PFSK-1 (cell line): ENCODE measurements at regions not wholly inside any gene's neighbourhood (a gene's known extent, or its start where the extent isn't known, plus 50 kb on each side); places are given as distances from the start of the nearest gene placed in this dataset.

ENCODE experiments used
- FOXP2 ChIP-seq: optimal IDR thresholded peaks from 2 replicates; pipeline ENCODE3; 2011; ENCODE audit warnings: borderline replicate concordance, control low read depth, inconsistent platforms; ENCODE audit not compliant: insufficient read depth; ENCODE audit errors: extremely low read length, extremely low read depth
- POLR2AphosphoS5 ChIP-seq: IDR thresholded peaks from 2 replicates; pipeline ENCODE4 v1.6.1; 2012; ENCODE audit warnings: low read depth, mild to moderate bottlenecking, control low read depth, low read length, moderate library complexity
- TF ChIP-seq, protein P1 (sequence below), 2 experiments: IDR thresholded peaks; 2 replicates each; pipeline versions ENCODE4 v1.6.1 to v1.8.0; 2011 to 2012; ENCODE audit warnings: low read depth in 2 of 2, low read length in 2 of 2, control low read depth in 1 of 2, inconsistent platforms in 1 of 2, mild to moderate bottlenecking in 1 of 2, moderate library complexity in 1 of 2; ENCODE audit not compliant: insufficient read depth in 1 of 2

DNA sequence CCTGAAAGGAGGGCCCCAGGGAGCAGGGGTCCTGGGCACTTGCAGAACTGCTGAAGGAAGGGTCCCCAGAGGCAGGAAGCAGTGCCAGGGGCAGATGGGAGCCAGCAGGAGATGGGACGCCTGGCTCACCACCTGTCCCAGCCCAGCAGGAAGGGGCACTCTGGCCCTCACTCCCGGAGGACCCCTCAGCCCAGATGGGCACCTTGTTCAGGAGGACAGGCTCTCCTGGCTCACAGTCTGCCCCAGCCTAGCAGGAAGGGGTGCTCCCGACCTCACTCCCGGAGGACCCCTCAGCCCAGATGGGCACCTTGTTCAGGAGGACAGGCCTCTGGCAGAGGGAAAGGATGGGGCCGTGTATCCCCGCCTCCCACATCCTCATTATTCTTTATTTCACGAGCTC, 331.4 kb upstream of the SHH start:
- TF ChIP-seq, protein P1, sequence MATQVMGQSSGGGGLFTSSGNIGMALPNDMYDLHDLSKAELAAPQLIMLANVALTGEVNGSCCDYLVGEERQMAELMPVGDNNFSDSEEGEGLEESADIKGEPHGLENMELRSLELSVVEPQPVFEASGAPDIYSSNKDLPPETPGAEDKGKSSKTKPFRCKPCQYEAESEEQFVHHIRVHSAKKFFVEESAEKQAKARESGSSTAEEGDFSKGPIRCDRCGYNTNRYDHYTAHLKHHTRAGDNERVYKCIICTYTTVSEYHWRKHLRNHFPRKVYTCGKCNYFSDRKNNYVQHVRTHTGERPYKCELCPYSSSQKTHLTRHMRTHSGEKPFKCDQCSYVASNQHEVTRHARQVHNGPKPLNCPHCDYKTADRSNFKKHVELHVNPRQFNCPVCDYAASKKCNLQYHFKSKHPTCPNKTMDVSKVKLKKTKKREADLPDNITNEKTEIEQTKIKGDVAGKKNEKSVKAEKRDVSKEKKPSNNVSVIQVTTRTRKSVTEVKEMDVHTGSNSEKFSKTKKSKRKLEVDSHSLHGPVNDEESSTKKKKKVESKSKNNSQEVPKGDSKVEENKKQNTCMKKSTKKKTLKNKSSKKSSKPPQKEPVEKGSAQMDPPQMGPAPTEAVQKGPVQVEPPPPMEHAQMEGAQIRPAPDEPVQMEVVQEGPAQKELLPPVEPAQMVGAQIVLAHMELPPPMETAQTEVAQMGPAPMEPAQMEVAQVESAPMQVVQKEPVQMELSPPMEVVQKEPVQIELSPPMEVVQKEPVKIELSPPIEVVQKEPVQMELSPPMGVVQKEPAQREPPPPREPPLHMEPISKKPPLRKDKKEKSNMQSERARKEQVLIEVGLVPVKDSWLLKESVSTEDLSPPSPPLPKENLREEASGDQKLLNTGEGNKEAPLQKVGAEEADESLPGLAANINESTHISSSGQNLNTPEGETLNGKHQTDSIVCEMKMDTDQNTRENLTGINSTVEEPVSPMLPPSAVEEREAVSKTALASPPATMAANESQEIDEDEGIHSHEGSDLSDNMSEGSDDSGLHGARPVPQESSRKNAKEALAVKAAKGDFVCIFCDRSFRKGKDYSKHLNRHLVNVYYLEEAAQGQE (IDR thresholded peaks at IDR 0.05; ENCODE audit: insufficient read depth in 1 of 2, low read depth in 2 of 2, low read length in 2 of 2) = no peak
- TF ChIP-seq POLR2AphosphoS5 (no peak), FOXP2 (no peak)
